HG02840 (cell line): ENCODE measurements at regions not wholly inside any gene's neighbourhood (a gene's known extent, or its start where the extent isn't known, plus 50 kb on each side); places are given as distances from the start of the nearest gene placed in this dataset.
"Not testable (repeated sequence)": the region's sequence is repeated elsewhere in the genome, so short reads cannot be mapped to it uniquely, and the experiment has no call there.

Source experiments
- ATAC-seq: cut with Tn5 transposase; IDR thresholded peaks from one replicate; pipeline ENCODE4 v1.9.1; 2021; ENCODE audit warnings: mild to moderate bottlenecking, moderate library complexity, moderate number of reproducible peaks; ENCODE audit not compliant: unreplicated experiment, low FRiP score

GRCh38 chr15:38002883-38003477 lies 68.5 kb downstream of the TMCO5A start:
- ATAC-seq: no peak

GRCh38 chr15:38004218-38004861 lies 69.9 kb downstream of the TMCO5A start:
- ATAC-seq: no peak

GRCh38 chr15:38005953-38006808 lies 71.7 kb downstream of the TMCO5A start:
- ATAC-seq: no peak

GRCh38 chr15:38010395-38010794 lies 76.0 kb downstream of the TMCO5A start:
- ATAC-seq: no peak

- ATAC-seq: no peak
Measured at GRCh38 chr15:38012894-38013293, 78.5 kb downstream of the TMCO5A start.

GRCh38 chr15:38017721-38018120 lies 83.3 kb downstream of the TMCO5A start:
- no peak for ATAC-seq

- no peak for ATAC-seq
Measured at GRCh38 chr15:38019066-38019465, 84.6 kb downstream of the TMCO5A start.

GRCh38 chr15:38021259-38021658 lies 86.8 kb downstream of the TMCO5A start:
- ATAC-seq: no peak

GRCh38 chr15:38024293-38025091 lies 90.1 kb downstream of the TMCO5A start:
- no peak for ATAC-seq

- ATAC-seq: not testable (repeated sequence)
Measured at GRCh38 chr15:38025656-38026055, 91.2 kb downstream of the TMCO5A start.

GRCh38 chr15:38028869-38029268 lies 94.4 kb downstream of the TMCO5A start:
- ATAC-seq: no peak

- ATAC-seq: no peak
Measured at GRCh38 chr15:38029736-38030135, 95.3 kb downstream of the TMCO5A start.

- ATAC-seq: no peak
Measured at GRCh38 chr15:38030609-38031008, 96.2 kb downstream of the TMCO5A start.

- no peak for ATAC-seq
Measured at GRCh38 chr15:38035701-38036100, 101.3 kb downstream of the TMCO5A start.

- ATAC-seq: no peak
Measured at GRCh38 chr15:38036790-38037338, 102.4 kb downstream of the TMCO5A start.

- ATAC-seq: no peak
Measured at GRCh38 chr15:38038659-38039442, 104.4 kb downstream of the TMCO5A start.

- no peak for ATAC-seq
Measured at GRCh38 chr15:38040615-38041014, 106.2 kb downstream of the TMCO5A start.

- ATAC-seq: no peak
Measured at GRCh38 chr15:38041576-38041975, 107.1 kb downstream of the TMCO5A start.

- no peak for ATAC-seq
Measured at GRCh38 chr15:38042211-38042610, 107.8 kb downstream of the TMCO5A start.
